ENCODE measurements at regions not wholly inside any gene's neighbourhood (a gene's known extent, or its start where the extent isn't known, plus 50 kb on each side); places are given as distances from the start of the nearest gene placed in this dataset.

DNA sequence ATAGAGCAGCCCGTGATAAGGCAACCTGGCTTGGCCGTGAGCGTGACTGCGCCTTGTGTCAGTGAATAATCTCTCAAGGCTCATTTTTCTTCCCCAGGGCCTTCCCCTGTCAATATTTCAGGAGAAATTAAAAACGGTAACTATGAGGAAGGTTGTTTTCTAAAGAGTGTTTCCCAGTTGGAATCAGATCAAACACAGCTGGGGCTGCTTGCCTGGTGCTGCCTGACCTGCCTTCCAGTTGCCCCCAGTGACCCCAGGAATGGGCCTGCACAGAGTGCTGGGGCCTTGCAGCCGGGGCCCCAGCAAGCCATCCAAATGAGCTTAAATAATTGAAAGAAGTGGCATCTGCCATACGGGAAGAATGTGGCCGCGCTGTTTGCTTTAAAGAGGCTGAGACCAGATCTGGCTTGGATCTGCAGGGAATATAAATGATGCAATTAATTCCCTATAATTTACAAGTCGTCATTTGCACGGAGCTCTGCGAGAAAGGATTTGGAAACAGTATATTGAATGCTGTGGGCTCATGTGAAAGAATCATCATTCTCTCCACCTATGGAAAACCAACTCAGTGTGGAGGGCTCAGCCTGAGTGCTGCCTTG lies 203.9 kb downstream of the C1orf94 start:
- no peak overlapping the region for H3K4me2 ChIP-seq (ENCODE audit: low read length)
- no peaks in the 10 kb centered on the region for H3K79me2 ChIP-seq
- H3K9ac ChIP-seq, result no peak overlapping the region
- H3K4me1 ChIP-seq, result no peaks in the 10 kb centered on the region
- no peaks in the 10 kb centered on the region for H3K27me3 ChIP-seq (ENCODE audit: control insufficient read depth, insufficient read depth, low read length)
- H2AFZ ChIP-seq, result no peak overlapping the region
- no peaks in the 10 kb centered on the region for H3K9me3 ChIP-seq (ENCODE audit: control insufficient read depth, low read length)
- H3K4me3 ChIP-seq (ENCODE audit: low read depth, low read length), result no peak overlapping the region
- no peaks in the 10 kb centered on the region for H3K36me3 ChIP-seq (ENCODE audit: control insufficient read depth, insufficient read depth, low read length)
- H3K27ac ChIP-seq, result no peak overlapping the region
- TF ChIP-seq, protein P1, sequence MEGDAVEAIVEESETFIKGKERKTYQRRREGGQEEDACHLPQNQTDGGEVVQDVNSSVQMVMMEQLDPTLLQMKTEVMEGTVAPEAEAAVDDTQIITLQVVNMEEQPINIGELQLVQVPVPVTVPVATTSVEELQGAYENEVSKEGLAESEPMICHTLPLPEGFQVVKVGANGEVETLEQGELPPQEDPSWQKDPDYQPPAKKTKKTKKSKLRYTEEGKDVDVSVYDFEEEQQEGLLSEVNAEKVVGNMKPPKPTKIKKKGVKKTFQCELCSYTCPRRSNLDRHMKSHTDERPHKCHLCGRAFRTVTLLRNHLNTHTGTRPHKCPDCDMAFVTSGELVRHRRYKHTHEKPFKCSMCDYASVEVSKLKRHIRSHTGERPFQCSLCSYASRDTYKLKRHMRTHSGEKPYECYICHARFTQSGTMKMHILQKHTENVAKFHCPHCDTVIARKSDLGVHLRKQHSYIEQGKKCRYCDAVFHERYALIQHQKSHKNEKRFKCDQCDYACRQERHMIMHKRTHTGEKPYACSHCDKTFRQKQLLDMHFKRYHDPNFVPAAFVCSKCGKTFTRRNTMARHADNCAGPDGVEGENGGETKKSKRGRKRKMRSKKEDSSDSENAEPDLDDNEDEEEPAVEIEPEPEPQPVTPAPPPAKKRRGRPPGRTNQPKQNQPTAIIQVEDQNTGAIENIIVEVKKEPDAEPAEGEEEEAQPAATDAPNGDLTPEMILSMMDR (IDR thresholded peaks at IDR 0.05), result no peak

DNA sequence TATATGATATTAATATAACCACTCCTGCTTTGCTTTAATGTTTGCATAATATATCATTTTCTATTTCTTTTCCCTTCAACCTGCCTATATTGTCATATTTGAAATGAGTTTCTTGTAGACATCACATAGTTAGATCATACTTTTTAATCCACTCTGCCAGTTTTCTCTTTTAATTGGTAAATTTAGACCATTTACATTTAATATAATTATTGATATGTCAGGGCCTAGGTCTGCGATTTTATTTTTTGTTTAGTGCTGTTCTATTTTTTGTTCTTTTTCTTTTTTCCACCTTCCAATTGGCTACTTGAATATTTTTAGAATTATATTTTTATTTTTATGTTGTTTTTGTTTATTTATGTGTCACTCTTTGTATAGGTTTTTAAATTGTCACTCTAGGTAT lies 213.3 kb downstream of the C1orf94 start:
- no peaks in the 10 kb centered on the region for H3K36me3 ChIP-seq (ENCODE audit: control insufficient read depth, insufficient read depth, low read length)
- H3K4me3 ChIP-seq (ENCODE audit: low read depth, low read length), result no peak overlapping the region
- H3K4me1 ChIP-seq, result no peaks in the 10 kb centered on the region
- TF ChIP-seq, protein P1 (IDR thresholded peaks at IDR 0.05), result no peak
- H2AFZ ChIP-seq, result no peak overlapping the region
- no peaks in the 10 kb centered on the region for H3K9me3 ChIP-seq (ENCODE audit: control insufficient read depth, low read length)
- H3K4me2 ChIP-seq (ENCODE audit: low read length), result no peak overlapping the region
- H3K9ac ChIP-seq, result no peak overlapping the region
- no peaks in the 10 kb centered on the region for H3K79me2 ChIP-seq
- H3K27me3 ChIP-seq (ENCODE audit: control insufficient read depth, insufficient read depth, low read length), result no peaks in the 10 kb centered on the region
- no peak overlapping the region for H3K27ac ChIP-seq

- Histone ChIP-seq H3K4me2 (ENCODE audit: low read length) (no peak overlapping the region), H3K4me3 (ENCODE audit: low read depth, low read length) (no peak overlapping the region), H3K9me3 (ENCODE audit: control insufficient read depth, low read length) (no peaks in the 10 kb centered on the region), H2AFZ (no peak overlapping the region), H3K27ac (no peak overlapping the region), H3K4me1 (no peaks in the 10 kb centered on the region), H3K36me3 (ENCODE audit: control insufficient read depth, insufficient read depth, low read length) (no peaks in the 10 kb centered on the region), H3K79me2 (no peaks in the 10 kb centered on the region), H3K27me3 (ENCODE audit: control insufficient read depth, insufficient read depth, low read length) (no peaks in the 10 kb centered on the region), H3K9ac (no peak overlapping the region)
- TF ChIP-seq, protein P1 (IDR thresholded peaks at IDR 0.05), result no peak
These were observed 219.3 kb downstream of the C1orf94 start for GRCh38 chr1:34396042-34396441.

DNA sequence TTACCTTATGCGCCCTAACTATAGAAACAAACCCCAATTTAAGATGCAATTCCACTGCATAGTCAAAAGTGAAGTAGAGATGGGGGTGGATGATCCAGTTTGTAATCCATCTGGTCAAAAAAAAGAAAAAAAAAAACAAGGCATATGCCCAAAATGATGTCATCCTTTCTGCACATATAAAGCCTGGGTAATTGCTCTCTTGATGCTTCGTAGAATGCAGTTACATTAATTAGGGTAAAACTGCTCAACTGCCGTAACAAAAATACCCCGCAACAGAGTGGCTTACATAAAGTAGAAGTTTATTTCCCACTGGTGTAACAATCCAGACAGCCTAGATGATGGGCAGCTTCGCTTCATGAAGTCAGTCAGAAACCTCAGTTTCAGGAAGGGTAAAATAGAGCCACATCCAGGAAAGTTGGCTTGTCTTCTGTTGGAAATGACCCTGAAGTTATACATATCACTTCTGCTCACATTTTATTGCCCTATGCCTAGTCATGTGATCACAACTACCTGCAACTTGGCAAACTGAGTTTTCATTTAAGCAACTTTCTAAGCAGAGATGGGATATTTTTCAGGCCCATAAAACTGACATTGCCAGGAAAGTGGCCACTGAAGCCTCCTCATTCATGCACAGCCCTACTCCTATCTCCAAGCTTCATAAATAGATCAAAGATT lies 221.7 kb downstream of the C1orf94 start:
- TF ChIP-seq, protein P1 (IDR thresholded peaks at IDR 0.05), result no peak
- Histone ChIP-seq H3K36me3 (ENCODE audit: control insufficient read depth, insufficient read depth, low read length) (no peaks in the 10 kb centered on the region), H3K4me1 (no peaks in the 10 kb centered on the region), H3K27ac (no peak overlapping the region), H3K27me3 (ENCODE audit: control insufficient read depth, insufficient read depth, low read length) (no peaks in the 10 kb centered on the region), H3K4me2 (ENCODE audit: low read length) (no peak overlapping the region), H3K9me3 (ENCODE audit: control insufficient read depth, low read length) (no peaks in the 10 kb centered on the region), H3K9ac (no peak overlapping the region), H3K79me2 (no peaks in the 10 kb centered on the region), H3K4me3 (ENCODE audit: low read depth, low read length) (no peak overlapping the region), H2AFZ (no peak overlapping the region)

DNA sequence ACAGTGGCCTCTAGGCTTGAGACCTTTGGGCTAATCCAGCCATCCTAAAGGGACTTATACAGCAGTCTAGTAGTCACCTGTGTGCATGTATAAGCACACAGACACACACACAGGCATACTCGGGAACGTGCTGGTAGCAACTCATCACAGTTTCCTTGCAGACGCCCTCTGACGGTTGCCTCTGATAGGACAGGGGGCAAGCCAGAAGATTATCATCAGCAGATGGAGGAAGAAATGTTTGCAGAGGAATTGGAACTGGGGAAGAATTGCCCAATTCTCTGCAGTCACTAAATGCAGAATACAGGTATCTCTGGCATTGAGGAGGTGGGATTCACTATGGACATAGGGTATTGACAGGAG lies 222.2 kb downstream of the C1orf94 start:
- H2AFZ ChIP-seq, result no peak overlapping the region
- H3K9me3 ChIP-seq (ENCODE audit: control insufficient read depth, low read length), result no peaks in the 10 kb centered on the region
- no peaks in the 10 kb centered on the region for H3K36me3 ChIP-seq (ENCODE audit: control insufficient read depth, insufficient read depth, low read length)
- H3K79me2 ChIP-seq, result no peaks in the 10 kb centered on the region
- H3K4me1 ChIP-seq, result no peaks in the 10 kb centered on the region
- TF ChIP-seq, protein P1 (IDR thresholded peaks at IDR 0.05), result no peak
- H3K27ac ChIP-seq, result no peak overlapping the region
- no peak overlapping the region for H3K4me2 ChIP-seq (ENCODE audit: low read length)
- no peaks in the 10 kb centered on the region for H3K27me3 ChIP-seq (ENCODE audit: control insufficient read depth, insufficient read depth, low read length)
- no peak overlapping the region for H3K9ac ChIP-seq
- no peak overlapping the region for H3K4me3 ChIP-seq (ENCODE audit: low read depth, low read length)

Data from parathyroid adenoma (tissue), 2 donors.